ENCODE measurements at regions not wholly inside any gene's neighbourhood (a gene's known extent, or its start where the extent isn't known, plus 50 kb on each side); places are given as distances from the start of the nearest gene placed in this dataset.

GRCh38 chr9:88737031-88737430 lies 202.1 kb downstream of the NXNL2 start:
- TF ChIP-seq CTCF (IDR thresholded peaks at IDR 0.05): no peak
- Histone ChIP-seq H3K36me3 (ENCODE audit: insufficient read depth in 1 of 2, low read depth in 1 of 2) (no peaks in the 10 kb centered on the region), H3K4me3 (no peak overlapping the region), H3K27me3 (ENCODE audit: insufficient read depth in 3 of 3, low read length in 2 of 3) (no peaks in the 10 kb centered on the region), H3K9me3 (no peaks in the 10 kb centered on the region), H3K27ac (no peak overlapping the region), H3K4me1 (no peaks in the 10 kb centered on the region)
- 40 to 57% (median 44%) methylated on average over 4 of the region's 4 CpGs for WGBS, 3 donors
- DNase-seq (no peak), ATAC-seq (no peak)
- intact Hi-C loops (cut with DNase I): no loop called here

- DNase-seq (no peak), ATAC-seq (no peak)
- Histone ChIP-seq H3K9me3 (no peaks in the 10 kb centered on the region), H3K4me1 (peaks cover 2% of the 10 kb centered on the region), H3K27me3 (ENCODE audit: insufficient read depth in 3 of 3, low read length in 2 of 3) (no peaks in the 10 kb centered on the region), H3K4me3 (no peak overlapping the region), H3K36me3 (ENCODE audit: insufficient read depth in 1 of 2, low read depth in 1 of 2) (no peaks in the 10 kb centered on the region), H3K27ac (no peak overlapping the region)
- intact Hi-C loops (cut with DNase I): no loop called here
- 62 to 72% (median 64%) methylated on average over 9 of the region's 9 CpGs for WGBS, 3 donors
- no peak for TF ChIP-seq CTCF (IDR thresholded peaks at IDR 0.05)
Measured at GRCh38 chr9:88737876-88738275, 202.9 kb downstream of the NXNL2 start.

- no peak for ATAC-seq
- WGBS, 3 donors: 88 to 96% (median 88%) methylated on average over 3 of the region's 3 CpGs
- no peaks in the 10 kb centered on the region for H3K36me3 ChIP-seq (ENCODE audit: insufficient read depth in 1 of 2, low read depth in 1 of 2)
- H3K4me3 ChIP-seq: no peak overlapping the region
- H3K4me1 ChIP-seq: peaks cover 6% of the 10 kb centered on the region
- no peak overlapping the region for H3K27ac ChIP-seq
- no peaks in the 10 kb centered on the region for H3K9me3 ChIP-seq
- intact Hi-C loops (cut with DNase I): no loop called here
- no peak for TF ChIP-seq CTCF (IDR thresholded peaks at IDR 0.05)
- no peaks in the 10 kb centered on the region for H3K27me3 ChIP-seq (ENCODE audit: insufficient read depth in 3 of 3, low read length in 2 of 3)
- no peak for DNase-seq
Measured at GRCh38 chr9:88738709-88739108, 203.7 kb downstream of the NXNL2 start.

GRCh38 chr9:88739373-88739772 lies 204.4 kb downstream of the NXNL2 start:
- H3K36me3 ChIP-seq (ENCODE audit: insufficient read depth in 1 of 2, low read depth in 1 of 2): no peaks in the 10 kb centered on the region
- H3K27ac ChIP-seq: no peak overlapping the region
- ATAC-seq: no peak
- no peak for DNase-seq
- 73 to 83% (median 79%) methylated on average over 2 of the region's 2 CpGs for WGBS, 3 donors
- H3K4me3 ChIP-seq: no peak overlapping the region
- H3K27me3 ChIP-seq (ENCODE audit: insufficient read depth in 3 of 3, low read length in 2 of 3): no peaks in the 10 kb centered on the region
- peaks cover 6% of the 10 kb centered on the region for H3K4me1 ChIP-seq
- no peak for TF ChIP-seq CTCF (IDR thresholded peaks at IDR 0.05)
- intact Hi-C loops (cut with DNase I): no loop called here
- H3K9me3 ChIP-seq: no peaks in the 10 kb centered on the region

GRCh38 chr9:88740844-88741243 lies 205.9 kb downstream of the NXNL2 start:
- H3K27me3 ChIP-seq (ENCODE audit: insufficient read depth in 3 of 3, low read length in 2 of 3): no peaks in the 10 kb centered on the region
- WGBS, 3 donors: 89 to 99% (median 96%) methylated on average over 7 of the region's 7 CpGs
- H3K4me3 ChIP-seq: no peak overlapping the region
- DNase-seq (no peak), ATAC-seq (no peak)
- no peak overlapping the region for H3K27ac ChIP-seq
- H3K9me3 ChIP-seq: no peaks in the 10 kb centered on the region
- intact Hi-C loops (cut with DNase I): no loop called here
- H3K4me1 ChIP-seq: peaks cover 6% of the 10 kb centered on the region
- no peak for TF ChIP-seq CTCF (IDR thresholded peaks at IDR 0.05)
- H3K36me3 ChIP-seq (ENCODE audit: insufficient read depth in 1 of 2, low read depth in 1 of 2): no peaks in the 10 kb centered on the region
